Astrocyte of the cerebellum (primary cell): ENCODE measurements at regions not wholly inside any gene's neighbourhood (a gene's known extent, or its start where the extent isn't known, plus 50 kb on each side); places are given as distances from the start of the nearest gene placed in this dataset.
"Not testable (repeated sequence)": the region's sequence is repeated elsewhere in the genome, so short reads cannot be mapped to it uniquely, and the experiment has no call there.

Experiments used
- DNase-seq: peaks from one replicate; pipeline ENCODE4 v3.0.0-alpha.2; 2011; ENCODE audit warnings: low read depth
- H3K4me3 ChIP-seq: 2 replicates; pipeline ENCODE4 v1.5.1; 2011; ENCODE audit warnings: mild to moderate bottlenecking, low read depth, low read length, moderate library complexity
- CTCF ChIP-seq: IDR thresholded peaks from 2 replicates; pipeline ENCODE4 v1.5.1; 2012; ENCODE audit warnings: low read length, low read depth, moderate library complexity, mild to moderate bottlenecking; ENCODE audit errors: missing control alignments
- in situ Hi-C: cut with HindIII; loops from 2 replicates; pipeline ENCODE4 v1.10.0; 2017; ENCODE audit warnings: low sequenced_read_pairs

- no peak for DNase-seq
- in situ Hi-C loops = no loop called here
- no peak for TF ChIP-seq CTCF
- no peak overlapping the region for H3K4me3 ChIP-seq
Measured at GRCh38 chr1:99546432-99547416, 99.2 kb upstream of the PALMD start.

- peak; percentile 42 for DNase-seq
- TF ChIP-seq CTCF = no peak
- no peak overlapping the region for H3K4me3 ChIP-seq
- in situ Hi-C loops = no loop called here
Measured at GRCh38 chr1:99548943-99549605, 96.8 kb upstream of the PALMD start.

GRCh38 chr1:99550198-99550597, 95.7 kb upstream of the PALMD start:
- TF ChIP-seq CTCF = no peak
- no peak overlapping the region for H3K4me3 ChIP-seq
- DNase-seq = no peak
- in situ Hi-C loops = no loop called here

- TF ChIP-seq CTCF = no peak
- in situ Hi-C loops = no loop called here
- DNase-seq = no peak
- H3K4me3 ChIP-seq = no peak overlapping the region
Measured at GRCh38 chr1:99551812-99552614, 93.9 kb upstream of the PALMD start.

GRCh38 chr1:99553301-99553700, 92.6 kb upstream of the PALMD start:
- no peak overlapping the region for H3K4me3 ChIP-seq
- in situ Hi-C loops = no loop called here
- TF ChIP-seq CTCF = no peak
- DNase-seq = no peak

- in situ Hi-C loops = not testable (repeated sequence)
Measured at GRCh38 chr1:99553819-99554218, 92.1 kb upstream of the PALMD start.

More at GRCh38 chr1:99553819-99554218, 92.1 kb upstream of the PALMD start:
- not testable (repeated sequence) for DNase-seq, H3K4me3 ChIP-seq
